Sigmoid colon (tissue), 6 donors: ENCODE measurements at regions not wholly inside any gene's neighbourhood (a gene's known extent, or its start where the extent isn't known, plus 50 kb on each side); places are given as distances from the start of the nearest gene placed in this dataset.

ENCODE experiments used
- DNase-seq: peaks from one replicate; pipeline ENCODE4 v3.0.0-alpha.2; 2019
- H3K27ac ChIP-seq, 4 donors: fragments of 200-600 bp; sonication (generic); one replicate each; pipeline ENCODE4 v1.5.1; 2016 to 2019; ENCODE audit warnings: mild to moderate bottlenecking in 1 of 4
- H3K27me3 ChIP-seq, 3 donors: fragments of 200-600 bp; sonication (generic); one replicate each; pipeline ENCODE4 v1.5.1; 2019; ENCODE audit warnings: mild to moderate bottlenecking in 1 of 3
- H3K36me3 ChIP-seq, 4 donors: fragments of 200-600 bp; sonication (generic); one replicate each; pipeline ENCODE4 v1.5.1; 2016 to 2019
- H3K4me1 ChIP-seq, 4 donors: fragments of 200-600 bp; sonication (generic); one replicate each; pipeline ENCODE4 v1.5.1; 2017 to 2019
- H3K4me3 ChIP-seq, 4 donors: fragments of 200-600 bp; sonication (generic); one replicate each; pipeline ENCODE4 v1.5.1; 2017 to 2019; ENCODE audit warnings: mild to moderate bottlenecking in 2 of 4, moderate library complexity in 1 of 4
- H3K9me3 ChIP-seq, 4 donors: fragments of 200-600 bp in 3 of 4; sonication (generic) in 3 of 4; one replicate each; pipeline versions ENCODE4 v1.5.1 to v1.6.1; 2013 to 2019
- CTCF ChIP-seq, 4 experiments: fragments of 450-650 bp in 3 of 4; fragments of 200-600 bp in 1 of 4; IDR thresholded peaks; one replicate each; pipeline ENCODE4 v1.5.1; 2016 to 2019; ENCODE audit warnings: antibody characterized with exemption in 4 of 4, mild to moderate bottlenecking in 3 of 4, moderate library complexity in 2 of 4
- EP300 ChIP-seq, 4 donors: sonication (generic); formaldehyde crosslinking; IDR thresholded peaks; one replicate each; pipeline ENCODE4 v1.6.1; 2017; ENCODE audit warnings: antibody characterized with exemption in 4 of 4
- POLR2A ChIP-seq, 2 donors: fragments of 450-650 bp; IDR thresholded peaks; one replicate each; pipeline ENCODE4 v1.6.1; 2016; ENCODE audit warnings: antibody characterized with exemption in 2 of 2, mild to moderate bottlenecking in 2 of 2, moderate library complexity in 2 of 2
- POLR2AphosphoS5 ChIP-seq, 4 donors: sonication (generic); formaldehyde crosslinking; IDR thresholded peaks; one replicate each; pipeline ENCODE4 v1.6.1; 2017; ENCODE audit warnings: antibody characterized with exemption in 4 of 4
- WGBS, 2 donors: extraction: QIAGEN DNeasy Blood & Tissue Kit; methylation state at CpG; one replicate each; pipeline ENCODE4 v1.1.7; 2013; 5-methylcytosine and 5-hydroxymethylcytosine counted together
- intact Hi-C: fragments of 100-400 bp; cut with DNase I; formaldehyde crosslinking; loops from one replicate; pipeline ENCODE4 v1.15.1; 2023
- donor health status: healthy with polysubstance abuse.
- donor health status: healthy.

- TF ChIP-seq POLR2AphosphoS5 (IDR thresholded peaks at IDR 0.05): no peak
- no peak for TF ChIP-seq POLR2A (IDR thresholded peaks at IDR 0.05)
- TF ChIP-seq EP300 (IDR thresholded peaks at IDR 0.05): no peak
- no peak for TF ChIP-seq CTCF (IDR thresholded peaks at IDR 0.05)
- H3K4me1 ChIP-seq: no peaks in the 10 kb centered on the region
- no peaks in the 10 kb centered on the region for H3K36me3 ChIP-seq
- no peaks in the 10 kb centered on the region for H3K9me3 ChIP-seq
- no peak overlapping the region for H3K27ac ChIP-seq
- WGBS, 2 donors: 66 to 83% methylated on average over 2 of the region's 2 CpGs
- no peak for DNase-seq
- no peaks in the 10 kb centered on the region for H3K27me3 ChIP-seq
- intact Hi-C loops: no loop called here
- no peak overlapping the region for H3K4me3 ChIP-seq
Measured at GRCh38 chr14:101616202-101616601, 54.9 kb downstream of the DIO3 start.

- TF ChIP-seq POLR2A (IDR thresholded peaks at IDR 0.05) (no peak), POLR2AphosphoS5 (IDR thresholded peaks at IDR 0.05) (no peak), CTCF (IDR thresholded peaks at IDR 0.05) (no peak), EP300 (IDR thresholded peaks at IDR 0.05) (no peak)
- Histone ChIP-seq H3K4me1 (no peaks in the 10 kb centered on the region), H3K9me3 (no peaks in the 10 kb centered on the region), H3K27ac (no peak overlapping the region), H3K36me3 (no peaks in the 10 kb centered on the region), H3K4me3 (no peak overlapping the region), H3K27me3 (no peaks in the 10 kb centered on the region)
- WGBS, 2 donors: 88 to 89% methylated on average over 8 of the region's 8 CpGs
- no peak for DNase-seq
- intact Hi-C loops: no loop called here
Measured at GRCh38 chr14:101619484-101619883, 58.2 kb downstream of the DIO3 start.

- Histone ChIP-seq H3K4me3 (no peak overlapping the region), H3K4me1 (no peaks in the 10 kb centered on the region), H3K9me3 (no peaks in the 10 kb centered on the region), H3K27ac (no peak overlapping the region), H3K36me3 (no peaks in the 10 kb centered on the region), H3K27me3 (no peaks in the 10 kb centered on the region)
- intact Hi-C loops: loop anchor here (10.0 kb wide), 1 partner anchor 435 kb away; no protein-coding TSS in a partner anchor
- TF ChIP-seq POLR2AphosphoS5 (IDR thresholded peaks at IDR 0.05): no peak
- no peak for TF ChIP-seq CTCF (IDR thresholded peaks at IDR 0.05)
- no peak for TF ChIP-seq POLR2A (IDR thresholded peaks at IDR 0.05)
- no peak for TF ChIP-seq EP300 (IDR thresholded peaks at IDR 0.05)
- WGBS, 2 donors: 80 to 87% methylated on average over 11 of the region's 11 CpGs
- DNase-seq: no peak
Measured at GRCh38 chr14:101620031-101620788, 58.9 kb downstream of the DIO3 start.

- Histone ChIP-seq H3K9me3 (no peaks in the 10 kb centered on the region), H3K27me3 (no peaks in the 10 kb centered on the region), H3K4me1 (no peaks in the 10 kb centered on the region), H3K4me3 (no peak overlapping the region), H3K27ac (no peak overlapping the region), H3K36me3 (no peaks in the 10 kb centered on the region)
- no peak for DNase-seq
- 89 to 93% methylated on average over 22 of the region's 22 CpGs for WGBS, 2 donors
- intact Hi-C loops: loop anchor here (10.0 kb wide), 1 partner anchor 436 kb away; no protein-coding TSS in a partner anchor
- TF ChIP-seq POLR2AphosphoS5 (IDR thresholded peaks at IDR 0.05): no peak
Measured at GRCh38 chr14:101620821-101621785, 59.8 kb downstream of the DIO3 start.
